HG03558 (cell line): ENCODE measurements at regions not wholly inside any gene's neighbourhood (a gene's known extent, or its start where the extent isn't known, plus 50 kb on each side); places are given as distances from the start of the nearest gene placed in this dataset.
A peak's percentile ranks its signal among the peaks of the same experiment; 100 is the strongest.
"Not testable (repeated sequence)": the region's sequence is repeated elsewhere in the genome, so short reads cannot be mapped to it uniquely, and the experiment has no call there.

ENCODE experiments used
- ATAC-seq: cut with Tn5 transposase; IDR thresholded peaks from one replicate; pipeline ENCODE4 v1.9.1; 2021; ENCODE audit warnings: moderate number of reproducible peaks; ENCODE audit not compliant: unreplicated experiment; ENCODE audit errors: extremely low read depth

- ATAC-seq: no peak
Observed at GRCh38 chr14:38022775-38023174, 184.9 kb upstream of the SSTR1 start.

DNA sequence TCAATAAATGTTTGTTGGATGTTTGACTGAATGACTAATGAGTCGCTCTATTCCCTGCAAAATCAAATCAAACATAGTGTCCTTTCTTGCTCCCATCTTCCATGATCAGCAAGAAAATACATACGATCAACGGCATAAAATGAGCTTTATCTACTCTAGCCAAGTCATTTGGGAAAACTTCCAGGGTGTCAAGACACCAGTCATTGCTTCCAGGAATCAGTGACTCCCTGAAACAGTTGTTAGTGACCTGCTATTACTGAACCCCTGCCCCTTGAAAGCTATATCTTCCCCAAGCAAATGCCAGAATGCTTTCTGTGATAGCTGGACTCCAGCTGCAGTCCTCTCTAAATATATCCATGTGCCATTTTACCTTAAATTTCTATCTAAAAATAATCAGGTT, 169.5 kb upstream of the SSTR1 start:
- no peak for ATAC-seq

DNA sequence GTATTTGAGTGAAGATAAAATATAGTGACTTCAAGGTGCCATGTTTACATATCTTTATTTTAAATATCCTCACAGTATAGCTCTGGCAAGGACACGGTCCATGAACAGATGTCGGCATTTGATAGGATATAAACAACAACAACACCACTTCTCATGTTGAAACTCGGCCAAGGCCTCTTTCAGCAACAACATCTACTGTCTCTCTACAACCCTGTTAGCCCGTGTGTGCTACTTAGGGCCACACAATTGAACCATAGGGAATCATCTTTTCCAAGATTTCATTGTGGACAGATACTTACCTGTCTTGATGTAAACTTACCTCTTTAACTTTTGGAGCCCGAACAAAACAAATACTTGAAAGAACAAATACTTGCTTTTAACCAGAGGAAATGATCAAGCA, 168.7 kb upstream of the SSTR1 start:
- ATAC-seq: no peak

DNA sequence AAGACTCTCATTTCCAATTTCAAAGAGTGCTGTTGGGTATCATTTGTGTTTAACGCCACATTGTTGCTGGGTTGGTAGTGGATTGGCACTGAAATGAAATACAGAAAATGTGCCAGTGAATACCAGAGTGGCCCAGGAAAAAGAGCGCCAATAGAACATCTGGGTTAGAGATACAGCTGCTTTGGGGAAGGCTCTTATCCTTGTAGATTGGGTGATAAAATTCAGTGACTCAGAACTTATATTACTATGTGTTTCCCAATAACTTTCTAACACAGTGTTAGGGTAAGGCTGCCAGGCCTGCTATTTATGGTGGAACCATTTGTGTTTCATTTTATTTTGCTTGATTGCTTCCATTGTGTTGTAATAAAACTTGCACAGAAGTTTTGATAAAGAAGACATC, 168.2 kb upstream of the SSTR1 start:
- no peak for ATAC-seq

- ATAC-seq: no peak
Observed at GRCh38 chr14:38040411-38040810, 167.3 kb upstream of the SSTR1 start.

DNA sequence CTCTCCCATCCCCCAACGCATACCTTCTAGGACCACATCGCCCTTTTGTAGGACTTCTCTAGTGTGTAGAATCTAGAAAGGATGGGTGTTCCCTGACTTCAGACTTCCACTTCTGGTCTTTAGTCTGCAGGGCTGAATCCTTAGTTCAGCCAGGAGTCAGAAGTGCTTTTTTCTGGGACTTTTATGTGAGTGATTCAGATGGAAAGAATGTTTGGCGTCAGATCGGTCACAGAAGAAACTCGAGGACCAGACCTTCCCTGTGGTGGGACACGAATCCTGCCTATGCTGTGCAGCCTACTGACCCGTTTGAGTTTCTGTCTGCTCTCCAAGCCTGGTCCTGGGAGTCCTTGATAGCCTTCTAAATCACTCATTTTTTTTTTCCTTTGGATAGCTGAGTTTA, 165.4 kb upstream of the SSTR1 start:
- no peak for ATAC-seq

DNA sequence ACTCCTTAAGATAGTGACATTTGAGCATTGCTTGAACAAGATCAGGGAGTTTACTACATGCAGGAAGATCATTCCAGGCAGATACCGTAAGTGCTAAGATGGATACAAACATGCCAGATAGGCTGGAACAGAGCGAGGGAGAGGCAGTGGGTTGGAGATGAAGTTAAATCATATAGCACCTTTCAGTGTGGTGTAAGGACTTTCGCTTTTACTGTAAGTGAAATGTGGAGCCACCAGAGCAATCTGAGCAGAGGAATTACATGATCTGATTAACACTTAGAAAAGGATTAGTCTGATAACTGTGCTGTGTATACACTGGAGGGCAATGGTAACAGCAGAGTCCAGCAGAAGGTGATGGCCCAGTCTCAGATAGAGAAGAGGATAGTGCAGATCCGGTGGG, 163.0 kb upstream of the SSTR1 start:
- ATAC-seq: no peak

DNA sequence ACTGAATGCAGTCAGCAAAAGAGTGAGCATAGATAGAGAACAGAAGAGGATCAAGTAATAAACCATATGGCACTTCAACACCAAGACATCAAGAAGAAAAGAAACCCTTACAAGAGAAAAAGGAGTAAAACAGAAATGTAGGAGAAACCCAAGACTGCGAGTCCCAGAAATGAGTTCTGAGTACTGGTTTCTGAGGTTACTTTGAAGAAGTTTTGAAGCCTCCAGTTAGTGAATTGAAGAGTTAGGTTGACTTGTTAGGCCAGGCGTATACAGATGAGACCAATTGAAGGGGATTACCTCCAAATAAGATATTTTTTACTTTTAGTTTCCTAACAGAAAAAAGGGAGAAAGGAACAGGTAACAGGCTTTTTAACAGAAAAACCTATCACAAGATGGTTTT, 162.2 kb upstream of the SSTR1 start:
- no peak for ATAC-seq

GRCh38 chr14:38046160-38046559, 161.5 kb upstream of the SSTR1 start:
- no peak for ATAC-seq

DNA sequence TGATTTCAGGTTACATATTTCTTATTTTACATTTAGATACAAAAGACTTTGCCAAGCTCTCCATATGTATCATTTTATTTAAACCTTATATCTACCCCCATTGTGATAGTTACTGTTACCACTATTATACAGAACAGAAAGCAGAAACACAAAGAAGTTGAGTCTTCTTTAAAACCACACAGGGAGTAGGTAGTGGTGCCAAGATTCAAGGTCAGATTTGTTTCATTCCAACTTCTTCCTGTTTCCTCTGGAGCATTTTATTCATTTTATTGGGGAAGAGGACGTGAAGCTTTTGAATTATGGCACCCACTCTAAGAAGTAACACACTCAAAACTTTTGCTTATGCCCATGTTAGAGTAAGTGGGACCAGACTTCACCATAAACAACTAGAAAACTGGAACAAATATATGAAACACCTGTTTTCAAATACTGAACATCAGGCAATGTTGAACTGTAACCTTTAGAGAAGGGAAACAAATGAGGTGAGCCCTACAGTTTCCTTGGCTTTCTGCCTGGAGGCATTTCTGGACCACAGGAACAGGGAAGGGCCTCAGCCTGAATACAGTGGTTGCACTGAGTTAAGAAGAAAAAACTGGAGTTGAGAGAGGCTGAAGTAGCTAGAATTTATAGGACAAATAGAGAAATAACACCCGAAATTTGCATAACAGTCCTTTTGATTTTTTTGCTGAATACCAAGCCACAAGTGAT, 160.4 kb upstream of the SSTR1 start:
- ATAC-seq: no peak

GRCh38 chr14:38053666-38054065, 154.0 kb upstream of the SSTR1 start:
- no peak for ATAC-seq

DNA sequence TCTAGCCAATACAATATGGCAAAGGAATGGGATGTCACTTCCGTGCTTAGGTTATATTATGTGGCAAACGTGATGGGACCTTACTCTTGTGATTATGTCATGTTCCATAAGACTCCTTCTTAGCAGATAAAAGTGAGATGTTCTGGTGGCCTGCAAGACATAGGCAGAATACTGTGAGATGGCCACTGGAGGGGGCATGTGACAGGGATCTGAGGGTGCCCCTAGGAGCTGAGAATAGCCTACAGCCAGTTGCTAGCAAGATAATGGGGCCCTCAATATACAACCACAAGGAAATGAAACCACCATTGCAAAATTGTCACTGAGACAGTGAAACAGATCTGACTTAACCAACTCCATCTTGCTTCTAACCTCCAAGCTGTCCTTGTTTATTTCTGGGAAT, 151.4 kb upstream of the SSTR1 start:
- no peak for ATAC-seq

DNA sequence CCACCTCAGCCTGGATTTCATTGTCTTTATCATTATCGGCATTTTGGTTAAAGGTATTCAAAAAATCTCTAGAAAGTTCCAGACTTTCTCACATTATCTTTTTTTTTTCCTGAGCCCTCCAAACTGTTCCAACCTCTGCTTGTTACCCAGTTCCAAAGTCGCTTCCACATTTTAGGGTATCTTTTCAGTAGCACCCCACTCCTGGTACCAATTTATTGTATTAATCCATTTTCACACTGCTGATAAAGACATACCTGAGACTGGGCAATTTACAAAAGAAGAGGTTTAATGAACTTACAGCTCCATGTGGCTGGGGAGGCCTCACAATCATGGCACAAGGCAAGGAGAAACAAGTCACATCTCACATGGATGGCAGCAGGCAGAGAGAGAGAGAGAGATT, 145.5 kb upstream of the SSTR1 start:
- not testable (repeated sequence) for ATAC-seq

- no peak for ATAC-seq
Observed at GRCh38 chr14:38063711-38064320, 143.9 kb upstream of the SSTR1 start.

- ATAC-seq: no peak
Observed at GRCh38 chr14:38065106-38065762, 142.5 kb upstream of the SSTR1 start.

- ATAC-seq: no peak
Observed at GRCh38 chr14:38070061-38070588, 137.6 kb upstream of the SSTR1 start.

DNA sequence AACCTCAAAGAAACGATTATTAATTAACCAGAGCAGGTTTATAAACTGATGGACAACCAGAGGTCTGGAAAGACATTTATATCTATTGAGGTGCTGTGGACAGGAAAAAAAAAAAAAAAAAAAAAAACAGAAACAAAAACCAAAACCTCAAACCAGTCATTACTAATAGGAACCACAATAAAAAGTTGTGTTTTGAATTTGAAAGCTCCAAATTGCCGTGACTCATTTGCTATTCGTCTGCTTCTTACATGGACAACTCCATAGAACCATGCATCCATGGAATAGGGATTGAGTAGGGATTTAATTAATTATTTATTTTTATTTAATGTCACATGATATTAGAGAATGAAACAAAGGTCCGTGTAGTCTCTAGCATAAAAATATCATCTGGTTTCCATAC, 134.1 kb upstream of the SSTR1 start:
- ATAC-seq: no peak

DNA sequence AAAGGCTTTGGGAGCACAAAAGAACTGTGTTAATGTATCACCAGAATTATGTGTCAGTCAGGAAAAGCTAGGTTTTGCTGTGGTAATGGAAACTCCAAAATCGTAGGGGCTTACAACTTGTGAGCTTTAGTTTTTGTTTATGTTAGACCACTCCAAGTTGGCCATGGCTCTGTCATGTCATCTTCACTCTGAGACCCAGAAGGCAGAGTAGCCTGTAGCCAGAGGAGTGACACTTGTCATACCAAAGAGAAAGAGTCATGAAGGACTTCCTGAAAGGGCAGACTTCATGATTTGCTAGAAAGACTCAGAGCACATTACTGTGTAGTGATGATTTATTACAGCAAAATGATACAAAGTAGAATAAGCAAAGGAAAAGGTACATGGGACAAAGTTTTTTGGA, 133.6 kb upstream of the SSTR1 start:
- ATAC-seq: no peak

DNA sequence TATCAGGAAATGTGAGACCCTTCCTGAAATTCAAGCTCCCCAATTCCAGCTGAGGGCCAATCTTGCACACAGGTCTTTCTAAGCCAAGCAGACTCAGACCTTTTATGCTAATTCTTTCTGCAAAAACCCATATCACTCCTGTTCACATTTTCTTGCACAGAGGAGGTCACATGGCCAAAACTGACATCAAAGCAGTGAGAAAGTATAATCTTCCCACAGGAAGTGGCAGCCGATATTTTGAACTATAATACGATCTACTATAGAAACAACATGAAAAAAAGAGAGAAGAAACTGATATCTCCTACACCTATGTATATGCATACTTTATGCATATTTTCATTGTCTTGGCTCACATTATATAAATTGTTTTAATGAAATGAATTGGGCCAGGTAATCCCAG, 132.9 kb upstream of the SSTR1 start:
- no peak for ATAC-seq

GRCh38 chr14:38078393-38078792, 129.3 kb upstream of the SSTR1 start:
- ATAC-seq: no peak

GRCh38 chr14:38079268-38079667, 128.4 kb upstream of the SSTR1 start:
- peak; percentile 86 for ATAC-seq

DNA sequence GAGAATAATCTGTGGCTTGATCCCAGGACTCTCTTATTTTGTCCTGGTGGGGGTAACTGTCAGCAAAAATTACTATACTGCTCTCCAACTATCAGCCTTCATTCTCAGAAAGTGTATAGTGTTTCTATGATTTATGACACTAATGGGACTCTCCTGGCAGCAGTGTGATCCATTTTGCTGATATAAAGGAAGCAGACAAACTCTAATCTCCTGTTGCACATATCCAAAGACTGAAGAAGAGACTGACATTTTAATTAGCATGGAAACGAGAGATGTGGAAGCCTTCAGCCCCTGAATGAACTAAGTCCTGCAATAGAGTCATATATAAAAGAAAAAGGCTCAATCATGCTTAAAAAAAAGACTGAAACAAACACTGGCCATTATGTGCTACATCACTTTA, 127.8 kb upstream of the SSTR1 start:
- ATAC-seq: no peak
